Left lung (tissue), 4 donors: ENCODE measurements at regions not wholly inside any gene's neighbourhood (a gene's known extent, or its start where the extent isn't known, plus 50 kb on each side); places are given as distances from the start of the nearest gene placed in this dataset.

ENCODE experiments used
- ATAC-seq: fragments of 200-7000 bp; cut with Tn5 transposase; one replicate; pipeline ENCODE4 v1.9.1; 2020; ENCODE audit warnings: moderate library complexity
- DNase-seq, 4 donors: peaks; one replicate each; pipeline ENCODE4 v3.0.0-alpha.2; 2013 to 2020
- H3K27ac ChIP-seq, 2 donors: fragments of 200-600 bp; sonication (generic) in 1 of 2; one replicate each; pipeline versions ENCODE4 v1.5.0 to v1.8.0; 2020 to 2021
- H3K27me3 ChIP-seq, 2 donors: fragments of 200-600 bp; sonication (generic) in 1 of 2; one replicate each; pipeline versions ENCODE4 v1.5.0 to v1.8.0; 2020 to 2021
- H3K36me3 ChIP-seq, 2 donors: fragments of 200-600 bp; sonication (generic) in 1 of 2; one replicate each; pipeline versions ENCODE4 v1.5.0 to v1.8.0; 2020 to 2021
- H3K4me1 ChIP-seq, 2 donors: fragments of 200-600 bp; one replicate each; pipeline ENCODE4 v1.8.0; 2021
- H3K4me3 ChIP-seq, 2 donors: fragments of 200-600 bp; sonication (generic) in 1 of 2; one replicate each; pipeline versions ENCODE4 v1.5.0 to v1.8.0; 2020 to 2021; ENCODE audit warnings: mild to moderate bottlenecking in 1 of 2
- H3K9me3 ChIP-seq, 2 donors: fragments of 200-600 bp; sonication (generic) in 1 of 2; one replicate each; pipeline versions ENCODE4 v1.5.0 to v1.8.0; 2020 to 2021
- CTCF ChIP-seq, 2 donors: fragments of 200-600 bp; sonication (generic) in 1 of 2; IDR thresholded peaks; one replicate each; pipeline versions ENCODE4 v1.5.0 to v1.8.0; 2021; ENCODE audit warnings: antibody characterized with exemption in 2 of 2
- intact Hi-C, 2 donors: fragments of 100-400 bp; cut with DNase I; formaldehyde crosslinking; loops; one replicate each; pipeline versions ENCODE4 v1.11.2 to v1.14.2; 2022
- donor health status: DM: no; HTN: yes; CAD: no.
- donor health status: DM: no; HTN: no; CAD: no.

- no peak for ATAC-seq
- Histone ChIP-seq H3K36me3 (no peaks in the 10 kb centered on the region), H3K27ac (no peak overlapping the region), H3K4me1 (no peaks in the 10 kb centered on the region), H3K4me3 (no peak overlapping the region), H3K27me3 (no peaks in the 10 kb centered on the region), H3K9me3 (peaks cover 0 to 2% of the 10 kb centered on the region in 2 donors)
- intact Hi-C loops, result no loop called here
- DNase-seq, result no peak
- TF ChIP-seq CTCF (IDR thresholded peaks at IDR 0.05), result no peak
Measured at GRCh38 chr11:70853068-70853769, 399.2 kb downstream of the SHANK2 start.

GRCh38 chr11:70853770-70854108 lies 398.6 kb downstream of the SHANK2 start:
- intact Hi-C loops, result no loop called here
- TF ChIP-seq CTCF (IDR thresholded peaks at IDR 0.05), result no peak
- no peak for DNase-seq
- Histone ChIP-seq H3K9me3 (peaks cover 0 to 2% of the 10 kb centered on the region in 2 donors), H3K36me3 (no peaks in the 10 kb centered on the region), H3K4me1 (no peaks in the 10 kb centered on the region), H3K4me3 (no peak overlapping the region), H3K27ac (no peak overlapping the region), H3K27me3 (no peaks in the 10 kb centered on the region)
- ATAC-seq, result no peak

- intact Hi-C loops, result no loop called here
- no peak for DNase-seq
- Histone ChIP-seq H3K4me3 (no peak overlapping the region), H3K9me3 (peaks cover 0 to 2% of the 10 kb centered on the region in 2 donors), H3K4me1 (no peaks in the 10 kb centered on the region), H3K27ac (no peak overlapping the region), H3K27me3 (no peaks in the 10 kb centered on the region), H3K36me3 (no peaks in the 10 kb centered on the region)
- ATAC-seq, result peak; percentile 38
- TF ChIP-seq CTCF (IDR thresholded peaks at IDR 0.05), result no peak
Measured at GRCh38 chr11:70854201-70854600, 398.2 kb downstream of the SHANK2 start.

- H3K9me3 ChIP-seq, result peaks cover 0 to under 1% of the 10 kb centered on the region in 2 donors
- no peak overlapping the region for H3K27ac ChIP-seq
- H3K27me3 ChIP-seq, result no peaks in the 10 kb centered on the region
- H3K4me3 ChIP-seq, result no peak overlapping the region
- intact Hi-C loops, result no loop called here
- H3K4me1 ChIP-seq, result no peaks in the 10 kb centered on the region
- no peak for DNase-seq
- no peak for ATAC-seq
- no peaks in the 10 kb centered on the region for H3K36me3 ChIP-seq
- TF ChIP-seq CTCF (IDR thresholded peaks at IDR 0.05), result no peak
Measured at GRCh38 chr11:70854901-70855556, 397.3 kb downstream of the SHANK2 start.

- Histone ChIP-seq H3K27ac (no peak overlapping the region), H3K4me3 (no peak overlapping the region), H3K36me3 (no peaks in the 10 kb centered on the region), H3K27me3 (no peaks in the 10 kb centered on the region), H3K4me1 (no peaks in the 10 kb centered on the region), H3K9me3 (no peaks in the 10 kb centered on the region)
- DNase-seq, result no peak
- TF ChIP-seq CTCF (IDR thresholded peaks at IDR 0.05), result no peak
- intact Hi-C loops, result no loop called here
- ATAC-seq, result no peak
Measured at GRCh38 chr11:70857894-70858293, 394.5 kb downstream of the SHANK2 start.
